ENCODE measurements at regions not wholly inside any gene's neighbourhood (a gene's known extent, or its start where the extent isn't known, plus 50 kb on each side); places are given as distances from the start of the nearest gene placed in this dataset.

DNA sequence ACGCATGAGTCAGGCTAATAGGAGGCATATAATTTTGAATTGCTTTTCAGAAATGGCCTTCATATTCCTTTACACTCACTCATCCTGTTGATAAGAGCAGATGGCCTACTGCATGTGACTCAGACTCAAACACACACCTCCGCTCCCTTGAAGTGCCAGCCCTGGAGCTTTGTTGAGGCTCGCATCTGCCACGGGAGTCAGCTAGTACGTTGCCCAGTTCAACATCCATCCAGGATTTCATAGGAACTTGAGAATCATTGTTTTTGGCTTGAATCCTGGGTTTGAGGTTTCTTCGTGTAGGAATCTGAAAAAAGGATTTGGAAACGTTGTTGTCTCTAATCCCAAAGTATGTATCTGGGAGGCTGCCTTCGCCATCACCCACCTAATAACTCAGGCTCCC, 87.4 kb upstream of the JAG1 start:
- H3K4me3 ChIP-seq: peak overlapping the region in 1 of 2 donors; percentile 22
- TF ChIP-seq, protein P1, sequence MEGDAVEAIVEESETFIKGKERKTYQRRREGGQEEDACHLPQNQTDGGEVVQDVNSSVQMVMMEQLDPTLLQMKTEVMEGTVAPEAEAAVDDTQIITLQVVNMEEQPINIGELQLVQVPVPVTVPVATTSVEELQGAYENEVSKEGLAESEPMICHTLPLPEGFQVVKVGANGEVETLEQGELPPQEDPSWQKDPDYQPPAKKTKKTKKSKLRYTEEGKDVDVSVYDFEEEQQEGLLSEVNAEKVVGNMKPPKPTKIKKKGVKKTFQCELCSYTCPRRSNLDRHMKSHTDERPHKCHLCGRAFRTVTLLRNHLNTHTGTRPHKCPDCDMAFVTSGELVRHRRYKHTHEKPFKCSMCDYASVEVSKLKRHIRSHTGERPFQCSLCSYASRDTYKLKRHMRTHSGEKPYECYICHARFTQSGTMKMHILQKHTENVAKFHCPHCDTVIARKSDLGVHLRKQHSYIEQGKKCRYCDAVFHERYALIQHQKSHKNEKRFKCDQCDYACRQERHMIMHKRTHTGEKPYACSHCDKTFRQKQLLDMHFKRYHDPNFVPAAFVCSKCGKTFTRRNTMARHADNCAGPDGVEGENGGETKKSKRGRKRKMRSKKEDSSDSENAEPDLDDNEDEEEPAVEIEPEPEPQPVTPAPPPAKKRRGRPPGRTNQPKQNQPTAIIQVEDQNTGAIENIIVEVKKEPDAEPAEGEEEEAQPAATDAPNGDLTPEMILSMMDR (IDR thresholded peaks at IDR 0.05): no peak
- no peaks in the 10 kb centered on the region for H3K36me3 ChIP-seq
- no peak for DNase-seq
- no peaks in the 10 kb centered on the region for H3K9me3 ChIP-seq
- peaks cover 0 to 35% (median 21%) of the 10 kb centered on the region in 4 donors for H3K4me1 ChIP-seq
- no peaks in the 10 kb centered on the region for H3K27me3 ChIP-seq
- peak overlapping the region; percentile 72 for H3K27ac ChIP-seq
- intact Hi-C loops (cut with DNase I; ENCODE audit: low total_unique reads): no loop called here

GRCh38 chr20:10761786-10762185, 88.0 kb upstream of the JAG1 start:
- Histone ChIP-seq H3K36me3 (no peaks in the 10 kb centered on the region), H3K4me1 (peaks cover 0 to 34% (median 21%) of the 10 kb centered on the region in 4 donors), H3K9me3 (no peaks in the 10 kb centered on the region), H3K27me3 (no peaks in the 10 kb centered on the region), H3K27ac (peak overlapping the region; percentile 72), H3K4me3 (peak overlapping the region in 1 of 2 donors; percentile 22)
- intact Hi-C loops (cut with DNase I; ENCODE audit: low total_unique reads): no loop called here
- DNase-seq: peak in 1 of 2 donors; percentile 70
- TF ChIP-seq, protein P1 (IDR thresholded peaks at IDR 0.05): no peak

DNA sequence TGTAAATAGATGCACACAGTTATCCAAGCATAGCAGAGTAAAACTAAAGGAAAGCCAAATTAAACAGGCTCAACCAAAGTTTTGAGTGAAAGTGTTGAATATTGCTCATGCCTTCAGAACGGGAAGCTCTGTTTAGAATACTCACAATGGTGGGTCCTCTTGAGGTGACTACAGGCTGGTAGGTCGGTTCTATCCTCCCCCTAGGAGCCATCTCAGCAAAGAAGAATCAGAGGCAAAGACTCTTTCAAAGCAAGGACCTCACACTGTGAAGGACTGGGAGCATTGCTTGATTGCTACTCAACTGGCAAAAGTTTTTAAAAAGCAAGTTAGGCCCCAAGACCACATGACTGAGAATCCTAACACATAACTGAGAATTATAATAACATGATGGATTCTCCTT, 88.4 kb upstream of the JAG1 start:
- no peaks in the 10 kb centered on the region for H3K36me3 ChIP-seq
- H3K27me3 ChIP-seq: no peaks in the 10 kb centered on the region
- H3K27ac ChIP-seq: peak overlapping the region; percentile 72
- DNase-seq: no peak
- H3K9me3 ChIP-seq: no peaks in the 10 kb centered on the region
- peaks cover 0 to 34% (median 21%) of the 10 kb centered on the region in 4 donors for H3K4me1 ChIP-seq
- peak overlapping the region in 1 of 2 donors; percentile 22 for H3K4me3 ChIP-seq
- intact Hi-C loops (cut with DNase I; ENCODE audit: low total_unique reads): no loop called here
- TF ChIP-seq, protein P1 (IDR thresholded peaks at IDR 0.05): no peak

GRCh38 chr20:10763112-10763511, 89.3 kb upstream of the JAG1 start:
- no peak for DNase-seq
- peaks cover 0 to 34% (median 21%) of the 10 kb centered on the region in 4 donors for H3K4me1 ChIP-seq
- no peaks in the 10 kb centered on the region for H3K9me3 ChIP-seq
- H3K27ac ChIP-seq: peak overlapping the region; percentile 20 to 40
- TF ChIP-seq, protein P1 (IDR thresholded peaks at IDR 0.05): no peak
- no peak overlapping the region for H3K4me3 ChIP-seq
- no peaks in the 10 kb centered on the region for H3K27me3 ChIP-seq
- no peaks in the 10 kb centered on the region for H3K36me3 ChIP-seq
- intact Hi-C loops (cut with DNase I; ENCODE audit: low total_unique reads): no loop called here

GRCh38 chr20:10769700-10770099, 95.9 kb upstream of the JAG1 start:
- Histone ChIP-seq H3K27ac (no peak overlapping the region), H3K4me3 (no peak overlapping the region), H3K36me3 (no peaks in the 10 kb centered on the region), H3K27me3 (no peaks in the 10 kb centered on the region), H3K4me1 (no peaks in the 10 kb centered on the region), H3K9me3 (no peaks in the 10 kb centered on the region)
- TF ChIP-seq, protein P1 (IDR thresholded peaks at IDR 0.05): no peak
- intact Hi-C loops (cut with DNase I; ENCODE audit: low total_unique reads): no loop called here
- DNase-seq: no peak

GRCh38 chr20:10770753-10771152, 97.0 kb upstream of the JAG1 start:
- DNase-seq: no peak
- H3K36me3 ChIP-seq: no peaks in the 10 kb centered on the region
- intact Hi-C loops (cut with DNase I; ENCODE audit: low total_unique reads): no loop called here
- H3K9me3 ChIP-seq: no peaks in the 10 kb centered on the region
- no peaks in the 10 kb centered on the region for H3K27me3 ChIP-seq
- TF ChIP-seq, protein P1 (IDR thresholded peaks at IDR 0.05): no peak
- H3K27ac ChIP-seq: no peak overlapping the region
- no peaks in the 10 kb centered on the region for H3K4me1 ChIP-seq
- H3K4me3 ChIP-seq: no peak overlapping the region

Data from tibial artery (tissue), 4 donors.